NCI-H1048 (cell line): ENCODE measurements at regions not wholly inside any gene's neighbourhood (a gene's known extent, or its start where the extent isn't known, plus 50 kb on each side); places are given as distances from the start of the nearest gene placed in this dataset.

Source experiments
- DNase-seq: peaks from one replicate; lab custom pipeline; 2025; lab: John Stamatoyannopoulos, UW

- no peak for DNase-seq
Observed at GRCh38 chr5:56686337-56687195, 128.8 kb upstream of the MAP3K1 start.

- no peak for DNase-seq
Observed at GRCh38 chr5:56685503-56686217, 129.7 kb upstream of the MAP3K1 start.

DNA sequence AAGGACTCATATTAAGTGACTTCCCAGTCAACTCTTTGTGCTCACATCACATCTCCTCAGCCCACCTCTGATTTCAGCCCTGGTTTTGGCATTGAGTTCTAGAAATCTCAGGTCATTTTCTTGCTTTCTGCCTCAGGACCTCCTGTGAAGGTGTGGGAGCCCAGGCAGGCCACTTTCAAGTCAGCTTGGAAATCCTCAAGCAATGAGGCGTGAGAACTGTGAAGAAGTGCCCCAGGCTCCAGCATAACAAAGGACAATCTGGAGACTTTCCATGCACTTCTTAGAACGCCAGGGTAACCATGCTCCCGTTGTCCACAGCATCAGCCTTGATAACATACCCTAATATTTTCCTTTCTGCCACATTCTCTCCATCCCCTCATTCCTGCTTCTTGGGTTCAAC is 131.2 kb upstream of the MAP3K1 start:
- no peak for DNase-seq

DNA sequence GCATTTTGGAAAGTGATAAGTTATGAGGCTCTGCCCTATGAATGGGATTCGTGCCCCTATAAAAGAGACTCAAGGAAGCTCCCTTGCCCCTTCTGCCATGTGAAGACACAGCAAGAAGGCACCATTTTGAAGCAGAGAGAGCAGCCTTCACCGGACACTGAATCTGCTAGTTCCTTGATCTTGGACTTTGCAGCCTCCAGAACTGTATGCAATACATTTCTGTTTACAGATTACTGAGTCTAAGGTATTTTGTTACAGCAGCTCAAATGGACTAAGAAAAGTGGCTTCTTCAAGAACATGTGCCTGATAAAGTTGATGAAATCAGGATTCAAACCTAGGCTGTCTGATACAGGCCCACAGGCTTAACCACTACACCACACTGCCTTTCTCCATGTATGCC is 131.6 kb upstream of the MAP3K1 start:
- DNase-seq = no peak

DNA sequence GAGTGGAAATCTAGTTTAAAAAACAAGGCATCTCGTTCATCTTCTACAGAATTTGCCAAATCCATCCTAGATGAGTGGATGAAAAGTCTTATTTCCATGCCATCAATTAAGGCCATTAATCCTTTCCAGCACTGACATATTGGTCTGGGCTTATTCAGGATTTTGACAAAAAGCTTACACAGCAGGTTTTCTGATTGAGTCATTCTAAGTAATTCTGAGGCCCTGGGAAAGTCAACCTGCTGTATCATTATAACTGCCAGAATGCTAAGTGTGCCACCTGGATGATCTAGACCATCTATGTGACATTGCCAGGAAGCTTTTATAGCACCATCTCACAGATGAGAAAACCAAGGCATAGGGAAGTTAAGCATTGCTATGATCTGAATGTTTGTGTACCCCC is 132.1 kb upstream of the MAP3K1 start:
- DNase-seq = no peak

- no peak for DNase-seq
Observed at GRCh38 chr5:56681346-56681745, 134.0 kb upstream of the MAP3K1 start.

- no peak for DNase-seq
Observed at GRCh38 chr5:56680731-56681130, 134.6 kb upstream of the MAP3K1 start.

- DNase-seq = no peak
Observed at GRCh38 chr5:56677690-56678305, 137.6 kb upstream of the MAP3K1 start.

DNA sequence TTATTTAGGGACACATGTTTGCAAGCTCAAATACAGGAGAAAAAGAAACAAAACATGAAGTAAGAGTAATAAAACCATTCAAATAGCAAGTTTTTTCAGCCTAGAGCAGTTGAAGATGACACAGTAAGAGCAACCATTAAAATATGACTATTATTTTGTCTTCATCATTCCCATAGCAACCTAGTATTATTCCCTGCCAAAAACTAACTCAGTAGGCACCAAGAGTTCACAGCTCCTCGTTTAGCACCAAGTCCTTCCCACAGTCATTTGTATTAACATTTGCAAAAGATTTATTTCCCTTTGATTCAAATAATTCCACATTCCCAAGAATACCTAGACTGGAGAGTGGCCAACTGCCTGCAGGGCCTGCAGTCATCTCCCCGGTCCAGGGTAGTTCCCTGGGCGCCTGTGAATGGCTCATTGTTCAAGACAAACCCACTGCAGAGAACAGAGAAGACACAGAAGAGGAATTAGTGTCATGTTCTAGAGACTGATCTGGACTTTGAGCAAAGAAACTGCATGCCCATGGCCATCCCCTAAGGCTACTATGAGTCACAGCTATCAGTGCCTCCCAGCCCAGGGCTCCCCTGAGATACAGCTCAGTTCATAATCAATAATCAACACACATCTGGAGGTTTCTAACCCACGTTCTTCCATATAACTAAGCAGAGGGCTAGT is 139.1 kb upstream of the MAP3K1 start:
- DNase-seq = peak; percentile 81

DNA sequence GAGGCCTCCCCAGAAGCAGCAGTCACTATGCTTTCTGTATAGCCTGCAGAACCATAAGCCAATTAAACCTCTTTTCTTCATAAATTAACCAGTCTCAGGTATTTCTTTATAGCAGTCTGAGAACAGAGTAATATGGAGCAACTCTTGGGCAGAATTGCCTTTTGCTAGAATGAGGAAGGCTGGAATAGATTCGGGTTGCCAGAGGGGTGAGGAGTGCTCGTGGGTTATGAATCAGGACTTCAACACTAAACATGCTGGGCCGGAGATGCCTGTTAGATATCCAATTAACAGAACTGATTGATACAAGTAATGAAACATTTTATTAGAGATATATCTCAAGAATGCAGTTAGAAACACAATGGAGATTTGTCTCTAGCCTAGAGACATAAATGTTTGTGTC is 140.9 kb upstream of the MAP3K1 start:
- no peak for DNase-seq

DNA sequence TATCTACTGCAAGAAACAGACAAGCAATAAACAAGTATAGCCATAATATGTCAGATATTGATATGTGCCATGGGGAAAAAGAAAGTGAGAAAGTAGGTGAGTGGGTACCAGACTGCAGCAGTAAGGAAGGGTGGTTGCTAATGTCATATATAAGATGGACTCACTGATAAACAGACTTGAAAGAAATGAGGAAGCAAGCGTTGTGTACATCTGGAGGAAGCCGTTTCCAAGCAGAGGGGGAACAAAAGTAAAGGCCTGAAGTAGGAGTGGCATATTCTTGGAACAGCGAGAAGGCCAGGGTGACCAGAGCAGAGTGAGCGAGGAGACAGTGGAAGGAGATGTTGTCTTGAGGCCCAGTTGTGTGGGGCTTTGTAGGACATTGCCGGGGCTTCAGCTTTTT is 142.2 kb upstream of the MAP3K1 start:
- DNase-seq = no peak

DNA sequence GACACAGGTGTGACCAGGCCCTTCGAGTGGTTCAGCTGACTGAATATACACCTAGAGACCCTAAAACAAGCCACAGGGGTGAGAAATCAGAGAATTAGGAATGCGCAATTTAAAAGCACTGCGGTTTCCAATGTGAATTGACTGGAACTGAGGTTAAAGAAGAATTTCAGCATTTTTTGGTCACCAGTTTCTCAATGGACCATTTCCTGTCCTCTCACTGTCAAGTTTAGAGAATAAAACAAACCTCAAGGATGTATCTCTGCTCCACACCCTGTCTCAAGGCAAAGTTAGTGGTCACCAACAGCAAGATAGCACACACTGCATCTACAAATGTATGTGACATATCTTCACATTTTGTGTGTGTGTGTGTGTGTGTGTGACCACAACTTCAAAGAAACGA is 143.8 kb upstream of the MAP3K1 start:
- no peak for DNase-seq

- DNase-seq = no peak
Observed at GRCh38 chr5:56670916-56671315, 144.4 kb upstream of the MAP3K1 start.

- DNase-seq = no peak
Observed at GRCh38 chr5:56669534-56670483, 145.5 kb upstream of the MAP3K1 start.

GRCh38 chr5:56668996-56669395 is 146.4 kb upstream of the MAP3K1 start:
- DNase-seq = no peak

GRCh38 chr5:56667692-56668091 is 147.7 kb upstream of the MAP3K1 start:
- DNase-seq = no peak

GRCh38 chr5:56666901-56667300 is 148.4 kb upstream of the MAP3K1 start:
- DNase-seq = no peak

GRCh38 chr5:56665117-56665516 is 150.2 kb upstream of the MAP3K1 start:
- DNase-seq = peak; percentile 29

GRCh38 chr5:56664025-56664424 is 151.3 kb upstream of the MAP3K1 start:
- no peak for DNase-seq

DNA sequence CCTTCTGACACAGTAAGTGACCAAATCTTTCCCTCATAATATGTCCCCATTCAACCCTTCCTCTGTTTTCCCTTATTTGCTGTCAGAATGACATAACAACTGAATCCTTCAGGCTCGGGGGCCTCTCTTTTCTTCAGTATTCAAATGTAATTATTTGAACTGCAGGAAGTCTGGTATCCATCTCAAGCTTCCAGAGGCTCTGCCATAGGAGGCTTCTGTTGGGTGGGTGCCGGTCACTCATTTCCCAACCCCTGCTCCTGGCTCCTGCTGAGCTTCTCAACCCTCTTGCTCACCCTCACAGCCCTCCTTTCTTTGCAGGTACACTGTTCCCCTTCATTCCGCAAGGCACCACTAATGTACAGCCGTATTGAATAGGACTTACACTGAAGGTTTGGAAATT is 151.8 kb upstream of the MAP3K1 start:
- DNase-seq = no peak

- DNase-seq = no peak
Observed at GRCh38 chr5:56662893-56663292, 152.5 kb upstream of the MAP3K1 start.
